GM18511 (cell line): ENCODE measurements at regions not wholly inside any gene's neighbourhood (a gene's known extent, or its start where the extent isn't known, plus 50 kb on each side); places are given as distances from the start of the nearest gene placed in this dataset.

ENCODE experiments used
- ATAC-seq: cut with Tn5 transposase; IDR thresholded peaks from one replicate; pipeline ENCODE4 v1.9.1; 2021; ENCODE audit warnings: mild to moderate bottlenecking, moderate library complexity; ENCODE audit not compliant: unreplicated experiment

GRCh38 chr4:4694827-4695226 is 153.0 kb upstream of the STX18 start:
- no peak for ATAC-seq

- ATAC-seq = no peak
These were observed 152.5 kb upstream of the STX18 start for GRCh38 chr4:4694296-4694772.

- no peak for ATAC-seq
These were observed 152.0 kb upstream of the STX18 start for GRCh38 chr4:4693755-4694295.

- peak; percentile 63 for ATAC-seq
These were observed 151.4 kb upstream of the STX18 start for GRCh38 chr4:4693258-4693657.

- no peak for ATAC-seq
These were observed 149.0 kb upstream of the STX18 start for GRCh38 chr4:4690854-4691253.

GRCh38 chr4:4689694-4690440 is 148.0 kb upstream of the STX18 start:
- ATAC-seq = peak; percentile 85

GRCh38 chr4:4687935-4688727 is 146.3 kb upstream of the STX18 start:
- ATAC-seq = no peak

GRCh38 chr4:4687100-4687499 is 145.3 kb upstream of the STX18 start:
- no peak for ATAC-seq

GRCh38 chr4:4685810-4686795 is 144.3 kb upstream of the STX18 start:
- no peak for ATAC-seq

GRCh38 chr4:4681653-4682052 is 139.8 kb upstream of the STX18 start:
- no peak for ATAC-seq

- no peak for ATAC-seq
These were observed 138.9 kb upstream of the STX18 start for GRCh38 chr4:4680758-4681157.

GRCh38 chr4:4680243-4680642 is 138.4 kb upstream of the STX18 start:
- ATAC-seq = no peak

GRCh38 chr4:4677556-4678522 is 136.0 kb upstream of the STX18 start:
- ATAC-seq = no peak

- ATAC-seq = no peak
These were observed 133.8 kb upstream of the STX18 start for GRCh38 chr4:4675641-4676040.

GRCh38 chr4:4675051-4675581 is 133.3 kb upstream of the STX18 start:
- ATAC-seq = no peak

GRCh38 chr4:4673070-4673469 is 131.2 kb upstream of the STX18 start:
- ATAC-seq = no peak

- no peak for ATAC-seq
These were observed 130.6 kb upstream of the STX18 start for GRCh38 chr4:4672402-4672801.

- ATAC-seq = no peak
These were observed 130.0 kb upstream of the STX18 start for GRCh38 chr4:4671774-4672349.

- no peak for ATAC-seq
These were observed 129.0 kb upstream of the STX18 start for GRCh38 chr4:4670869-4671268.
